Hippocampal formation (tissue), 2 donors: ENCODE measurements at regions not wholly inside any gene's neighbourhood (a gene's known extent, or its start where the extent isn't known, plus 50 kb on each side); places are given as distances from the start of the nearest gene placed in this dataset.
"Not testable (repeated sequence)": the region's sequence is repeated elsewhere in the genome, so short reads cannot be mapped to it uniquely, and the experiment has no call there.

Experiments used
- DNase-seq, 2 donors: peaks; one replicate each; lab custom pipeline; 2025; lab: John Stamatoyannopoulos, UW

- DNase-seq = no peak
Observed at GRCh38 chr5:96483878-96484277, 50.8 kb upstream of the PCSK1 start.

- DNase-seq = no peak
Observed at GRCh38 chr5:96487859-96488258, 54.8 kb upstream of the PCSK1 start.

- no peak for DNase-seq
Observed at GRCh38 chr5:96489532-96489931, 56.5 kb upstream of the PCSK1 start.

- no peak for DNase-seq
Observed at GRCh38 chr5:96492459-96493047, 59.5 kb upstream of the PCSK1 start.

- no peak for DNase-seq
Observed at GRCh38 chr5:96493219-96493790, 60.3 kb upstream of the PCSK1 start.

- not testable (repeated sequence) for DNase-seq
Observed at GRCh38 chr5:96495412-96495811, 62.4 kb upstream of the PCSK1 start.

- not testable (repeated sequence) for DNase-seq
Observed at GRCh38 chr5:96497027-96497426, 64.0 kb upstream of the PCSK1 start.

- no peak for DNase-seq
Observed at GRCh38 chr5:96499753-96500345, 66.8 kb upstream of the PCSK1 start.

GRCh38 chr5:96501991-96502646, 69.1 kb upstream of the PCSK1 start:
- DNase-seq = no peak

GRCh38 chr5:96503501-96504236, 70.6 kb upstream of the PCSK1 start:
- no peak for DNase-seq

GRCh38 chr5:96506376-96506775, 73.3 kb upstream of the PCSK1 start:
- no peak for DNase-seq

GRCh38 chr5:96506866-96507527, 73.9 kb upstream of the PCSK1 start:
- no peak for DNase-seq

GRCh38 chr5:96509316-96509715, 76.3 kb upstream of the PCSK1 start:
- no peak for DNase-seq

GRCh38 chr5:96509721-96510350, 76.8 kb upstream of the PCSK1 start:
- no peak for DNase-seq

- DNase-seq = peak in 1 of 2 donors; percentile 4
Observed at GRCh38 chr5:96516631-96517071, 83.6 kb upstream of the PCSK1 start.

- DNase-seq = no peak
Observed at GRCh38 chr5:96517295-96517694, 84.2 kb upstream of the PCSK1 start.

GRCh38 chr5:96520345-96520744, 87.3 kb upstream of the PCSK1 start:
- DNase-seq = no peak

GRCh38 chr5:96522635-96523355, 89.7 kb upstream of the PCSK1 start:
- DNase-seq = no peak

- DNase-seq = no peak
Observed at GRCh38 chr5:96527768-96528661, 95.0 kb upstream of the PCSK1 start.
